ENCODE measurements at regions not wholly inside any gene's neighbourhood (a gene's known extent, or its start where the extent isn't known, plus 50 kb on each side); places are given as distances from the start of the nearest gene placed in this dataset.

DNA sequence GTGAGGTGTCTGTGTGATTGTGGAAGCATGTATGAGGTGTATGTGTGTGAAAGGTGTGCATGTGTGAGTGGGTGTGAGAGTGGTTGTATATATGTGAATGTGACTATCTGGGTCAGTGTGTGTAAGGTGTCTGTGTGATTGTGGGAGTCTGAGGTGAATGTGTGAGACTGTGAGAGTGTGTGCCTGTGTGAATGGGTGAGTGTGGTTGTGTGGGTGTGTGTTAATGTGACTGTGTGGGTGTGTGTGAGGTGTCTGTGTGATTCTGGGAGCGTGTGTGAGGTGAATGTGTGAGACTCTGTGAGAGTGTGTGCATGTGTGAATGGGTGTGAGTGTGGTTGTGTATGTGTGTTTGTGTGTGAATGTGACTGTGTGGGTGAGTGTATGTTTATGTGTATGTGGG is 385.1 kb downstream of the TCERG1L start:
- TF ChIP-seq, protein P1, sequence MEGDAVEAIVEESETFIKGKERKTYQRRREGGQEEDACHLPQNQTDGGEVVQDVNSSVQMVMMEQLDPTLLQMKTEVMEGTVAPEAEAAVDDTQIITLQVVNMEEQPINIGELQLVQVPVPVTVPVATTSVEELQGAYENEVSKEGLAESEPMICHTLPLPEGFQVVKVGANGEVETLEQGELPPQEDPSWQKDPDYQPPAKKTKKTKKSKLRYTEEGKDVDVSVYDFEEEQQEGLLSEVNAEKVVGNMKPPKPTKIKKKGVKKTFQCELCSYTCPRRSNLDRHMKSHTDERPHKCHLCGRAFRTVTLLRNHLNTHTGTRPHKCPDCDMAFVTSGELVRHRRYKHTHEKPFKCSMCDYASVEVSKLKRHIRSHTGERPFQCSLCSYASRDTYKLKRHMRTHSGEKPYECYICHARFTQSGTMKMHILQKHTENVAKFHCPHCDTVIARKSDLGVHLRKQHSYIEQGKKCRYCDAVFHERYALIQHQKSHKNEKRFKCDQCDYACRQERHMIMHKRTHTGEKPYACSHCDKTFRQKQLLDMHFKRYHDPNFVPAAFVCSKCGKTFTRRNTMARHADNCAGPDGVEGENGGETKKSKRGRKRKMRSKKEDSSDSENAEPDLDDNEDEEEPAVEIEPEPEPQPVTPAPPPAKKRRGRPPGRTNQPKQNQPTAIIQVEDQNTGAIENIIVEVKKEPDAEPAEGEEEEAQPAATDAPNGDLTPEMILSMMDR (IDR thresholded peaks at IDR 0.05; ENCODE audit: insufficient read depth, missing control alignments), result no peak
- FAIRE-seq, result no peak
- no peak for DNase-seq (ENCODE audit: insufficient read length, low spot score)

DNA sequence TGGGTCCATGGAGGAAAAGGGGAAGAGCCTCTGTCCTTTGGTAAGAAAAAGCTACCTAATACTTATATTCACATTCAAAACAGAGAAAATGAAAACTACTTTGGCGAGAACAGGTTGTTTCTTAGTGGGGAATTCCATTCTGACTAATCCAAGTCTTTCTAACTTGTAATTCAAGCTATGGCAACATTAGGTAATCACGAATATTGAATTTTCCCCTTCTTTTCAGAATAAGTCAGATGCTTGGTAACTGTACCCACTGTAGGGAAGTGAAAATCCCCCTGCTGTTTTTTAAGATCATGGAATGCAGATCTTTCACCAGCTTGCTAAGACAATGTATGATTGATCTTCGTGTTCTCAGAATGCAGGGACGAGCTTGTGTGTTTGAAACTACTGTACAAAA is 384.4 kb downstream of the TCERG1L start:
- TF ChIP-seq, protein P1 (IDR thresholded peaks at IDR 0.05; ENCODE audit: insufficient read depth, missing control alignments), result no peak
- DNase-seq (ENCODE audit: insufficient read length, low spot score) (no peak), FAIRE-seq (no peak)

DNA sequence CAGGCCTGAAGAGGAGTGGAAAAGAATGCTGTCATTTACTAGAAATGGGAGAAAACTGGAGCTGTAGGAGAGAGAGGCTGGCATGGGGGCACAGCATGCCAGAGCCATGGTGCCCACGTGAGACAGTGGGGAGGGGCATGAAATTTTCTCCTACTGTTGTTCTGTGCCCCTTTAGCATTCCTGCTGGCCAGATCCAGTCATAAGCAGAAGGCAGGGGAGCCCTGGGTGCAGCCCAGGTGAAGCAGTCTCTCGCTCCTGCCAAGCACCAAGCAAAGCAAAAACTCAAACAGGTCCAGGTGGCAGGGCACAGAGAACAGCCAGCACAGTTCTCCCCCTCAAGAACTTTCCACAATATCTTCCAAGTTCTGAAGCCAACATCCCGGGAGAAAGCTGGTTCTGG is 383.2 kb downstream of the TCERG1L start:
- no peak for DNase-seq (ENCODE audit: insufficient read length, low spot score)
- no peak for FAIRE-seq
- TF ChIP-seq, protein P1 (IDR thresholded peaks at IDR 0.05; ENCODE audit: insufficient read depth, missing control alignments), result no peak

DNA sequence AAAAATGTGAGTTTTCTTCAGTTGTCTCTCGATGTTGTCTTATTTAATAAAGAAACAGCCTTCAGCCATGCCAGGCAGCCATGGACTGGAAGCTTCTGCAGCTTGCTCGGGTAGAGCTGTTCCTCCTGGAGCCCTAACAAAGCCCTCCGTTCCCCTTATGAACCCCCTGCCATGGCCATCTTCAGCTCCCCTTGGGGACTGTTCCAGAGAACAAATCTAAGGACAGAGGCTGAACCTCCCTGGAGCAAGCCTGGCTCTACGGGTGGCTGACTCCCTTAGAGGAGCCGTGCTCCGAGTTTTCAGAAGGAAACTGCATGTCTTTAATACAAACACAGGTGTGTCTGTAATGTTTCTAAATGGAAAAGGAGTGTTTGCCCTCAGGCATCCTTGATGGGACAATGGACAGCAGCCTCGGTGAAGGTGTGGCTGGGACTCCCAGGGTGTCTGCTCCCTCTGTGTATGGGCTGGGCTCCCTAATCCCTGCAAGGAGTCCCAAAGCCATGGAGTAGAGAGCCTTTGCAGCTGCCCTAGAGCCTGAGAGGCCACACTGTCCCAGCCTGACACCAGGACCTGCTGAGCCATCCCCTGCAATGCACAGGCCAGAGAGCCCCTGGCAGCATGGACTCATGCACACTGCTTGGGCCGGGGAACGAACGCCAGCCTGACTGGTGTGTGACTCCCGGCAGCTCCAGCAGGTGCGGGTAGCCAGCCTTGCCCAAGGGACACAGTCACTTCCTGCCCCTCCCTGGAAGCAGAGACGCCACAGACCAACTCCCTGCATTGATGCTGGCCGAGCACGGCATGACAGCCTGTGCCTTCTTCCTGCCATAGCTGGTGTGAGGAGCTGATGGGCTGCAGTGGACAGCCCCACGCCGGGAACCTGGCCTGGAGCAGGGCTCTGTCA is 381.8 kb downstream of the TCERG1L start:
- DNase-seq (ENCODE audit: insufficient read length, low spot score), result no peak
- TF ChIP-seq, protein P1 (IDR thresholded peaks at IDR 0.05; ENCODE audit: insufficient read depth, missing control alignments), result no peak
- FAIRE-seq, result no peak

DNA sequence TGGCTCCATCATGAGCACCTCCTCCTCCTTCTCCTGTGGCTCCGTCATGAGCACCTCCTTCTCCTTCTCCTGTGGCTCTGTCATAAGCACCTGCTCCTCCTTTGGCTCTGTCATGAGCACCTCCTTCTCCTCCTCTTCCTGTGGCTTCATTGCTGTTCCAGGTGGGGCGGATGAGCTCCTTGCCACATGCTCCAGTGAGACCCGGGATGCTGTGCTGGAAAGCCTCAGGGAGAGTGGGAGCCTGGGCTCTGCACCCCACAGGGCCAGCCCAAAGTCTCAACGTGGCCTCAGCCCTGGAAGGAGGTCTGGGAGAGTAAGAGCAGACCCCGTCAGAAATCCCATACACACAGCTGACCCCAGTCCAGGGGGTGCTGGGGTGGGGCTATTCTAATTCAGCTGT is 380.7 kb downstream of the TCERG1L start:
- no peak for DNase-seq (ENCODE audit: insufficient read length, low spot score)
- TF ChIP-seq, protein P1 (IDR thresholded peaks at IDR 0.05; ENCODE audit: insufficient read depth, missing control alignments), result no peak
- no peak for FAIRE-seq

DNA sequence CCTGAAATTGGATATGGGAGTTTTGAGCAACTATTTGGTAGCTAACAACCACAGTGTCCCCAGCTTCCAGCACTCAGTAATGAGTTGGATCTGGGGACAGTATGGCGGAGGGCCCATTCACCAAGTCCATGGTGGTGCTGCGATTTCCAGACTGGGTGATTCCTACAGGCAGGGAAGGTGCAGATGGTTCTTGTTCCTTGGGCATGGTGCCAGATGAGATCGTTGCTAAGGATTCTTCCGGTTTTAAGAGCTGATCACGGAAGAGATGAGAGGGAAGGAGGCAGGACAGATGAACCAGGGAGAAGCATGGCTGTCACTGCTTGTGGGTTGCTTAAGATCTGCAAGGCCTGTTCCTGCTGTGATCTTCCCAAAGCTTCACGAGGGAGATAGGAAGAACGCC is 380.3 kb downstream of the TCERG1L start:
- TF ChIP-seq, protein P1 (IDR thresholded peaks at IDR 0.05; ENCODE audit: insufficient read depth, missing control alignments), result no peak
- FAIRE-seq, result no peak

DNA sequence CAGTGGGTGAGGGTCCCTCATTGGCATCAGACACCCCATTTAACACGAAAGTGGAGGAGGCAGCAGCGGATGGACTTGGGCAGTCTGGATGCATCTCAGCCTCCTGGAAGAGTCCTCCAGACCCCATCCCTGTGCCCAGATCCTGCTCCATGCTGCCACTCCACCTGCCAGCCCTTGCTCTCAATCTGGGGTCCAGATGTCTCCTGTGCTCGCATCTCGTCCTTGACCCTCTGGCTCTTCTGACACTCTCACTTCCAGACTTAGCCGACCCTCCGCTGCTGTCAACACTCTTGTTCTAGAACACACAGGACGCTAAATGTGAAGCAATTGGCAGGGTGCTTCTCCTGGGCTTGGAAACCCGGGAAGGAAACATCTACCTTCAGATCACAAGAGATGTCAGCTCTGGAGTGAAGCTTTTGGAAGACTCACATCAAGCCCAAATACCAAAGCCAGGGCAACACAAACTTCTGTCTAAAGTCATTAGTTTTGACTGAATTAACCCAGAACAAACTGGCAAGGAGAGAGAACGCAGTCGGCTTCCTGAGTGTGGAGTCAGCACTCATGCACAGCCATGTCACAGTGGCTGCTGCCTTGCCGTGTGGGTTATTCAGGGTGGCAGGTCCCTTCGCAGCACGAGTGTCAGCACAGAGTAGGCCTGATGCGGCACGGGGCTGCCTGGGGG is 379.1 kb downstream of the TCERG1L start:
- DNase-seq (ENCODE audit: insufficient read length, low spot score) (no peak), FAIRE-seq (no peak)
- TF ChIP-seq, protein P1 (IDR thresholded peaks at IDR 0.05; ENCODE audit: insufficient read depth, missing control alignments), result no peak

More for the DNA sequence above, 380.3 kb downstream of the TCERG1L start:
- no peak for DNase-seq (ENCODE audit: insufficient read length, low spot score)

Measured in D721Med (cell line).